ENCODE measurements at regions not wholly inside any gene's neighbourhood (a gene's known extent, or its start where the extent isn't known, plus 50 kb on each side); places are given as distances from the start of the nearest gene placed in this dataset.

GRCh38 chr9:7394002-7394774 is 405.4 kb downstream of the DMAC1 start:
- no peak for DNase-seq (ENCODE audit: low spot score)

GRCh38 chr9:7392148-7392547 is 407.4 kb downstream of the DMAC1 start:
- DNase-seq (ENCODE audit: low spot score), result no peak

- DNase-seq (ENCODE audit: low spot score), result no peak
Observed at GRCh38 chr9:7388755-7389154, 410.8 kb downstream of the DMAC1 start.

- DNase-seq (ENCODE audit: low spot score), result no peak
Observed at GRCh38 chr9:7387840-7388239, 411.7 kb downstream of the DMAC1 start.

GRCh38 chr9:7382304-7382703 is 417.3 kb downstream of the DMAC1 start:
- DNase-seq (ENCODE audit: low spot score), result no peak

- DNase-seq (ENCODE audit: low spot score), result no peak
Observed at GRCh38 chr9:7377489-7377888, 422.1 kb downstream of the DMAC1 start.

- DNase-seq (ENCODE audit: low spot score), result no peak
Observed at GRCh38 chr9:7376833-7377232, 422.7 kb downstream of the DMAC1 start.

GRCh38 chr9:7376213-7376612 is 423.4 kb downstream of the DMAC1 start:
- DNase-seq (ENCODE audit: low spot score), result no peak

- no peak for DNase-seq (ENCODE audit: low spot score)
Observed at GRCh38 chr9:7375013-7375511, 424.5 kb downstream of the DMAC1 start.

GRCh38 chr9:7370988-7371387 is 428.6 kb downstream of the DMAC1 start:
- DNase-seq (ENCODE audit: low spot score), result no peak

GRCh38 chr9:7370381-7370780 is 429.2 kb downstream of the DMAC1 start:
- no peak for DNase-seq (ENCODE audit: low spot score)

GRCh38 chr9:7369384-7369821 is 430.2 kb downstream of the DMAC1 start:
- no peak for DNase-seq (ENCODE audit: low spot score)

- no peak for DNase-seq (ENCODE audit: low spot score)
Observed at GRCh38 chr9:7368410-7369292, 430.9 kb downstream of the DMAC1 start.

- DNase-seq (ENCODE audit: low spot score), result no peak
Observed at GRCh38 chr9:7367726-7368125, 431.9 kb downstream of the DMAC1 start.

- no peak for DNase-seq (ENCODE audit: low spot score)
Observed at GRCh38 chr9:7366121-7366520, 433.5 kb downstream of the DMAC1 start.

GRCh38 chr9:7363777-7364477 is 435.7 kb downstream of the DMAC1 start:
- DNase-seq (ENCODE audit: low spot score), result no peak

- no peak for DNase-seq (ENCODE audit: low spot score)
Observed at GRCh38 chr9:7360513-7360912, 439.1 kb downstream of the DMAC1 start.

GRCh38 chr9:7358876-7359275 is 440.7 kb downstream of the DMAC1 start:
- no peak for DNase-seq (ENCODE audit: low spot score)

GRCh38 chr9:7354704-7355103 is 444.9 kb downstream of the DMAC1 start:
- DNase-seq (ENCODE audit: low spot score), result no peak

GRCh38 chr9:7348692-7349091 is 450.9 kb downstream of the DMAC1 start:
- DNase-seq (ENCODE audit: low spot score), result no peak

GRCh38 chr9:7347556-7347955 is 452.0 kb downstream of the DMAC1 start:
- no peak for DNase-seq (ENCODE audit: low spot score)

GRCh38 chr9:7346144-7346543 is 453.4 kb downstream of the DMAC1 start:
- no peak for DNase-seq (ENCODE audit: low spot score)
